ENCODE measurements at regions not wholly inside any gene's neighbourhood (a gene's known extent, or its start where the extent isn't known, plus 50 kb on each side); places are given as distances from the start of the nearest gene placed in this dataset.

GRCh38 chr1:209191262-209191634, 392.3 kb upstream of the CAMK1G start:
- TF ChIP-seq, protein P1, sequence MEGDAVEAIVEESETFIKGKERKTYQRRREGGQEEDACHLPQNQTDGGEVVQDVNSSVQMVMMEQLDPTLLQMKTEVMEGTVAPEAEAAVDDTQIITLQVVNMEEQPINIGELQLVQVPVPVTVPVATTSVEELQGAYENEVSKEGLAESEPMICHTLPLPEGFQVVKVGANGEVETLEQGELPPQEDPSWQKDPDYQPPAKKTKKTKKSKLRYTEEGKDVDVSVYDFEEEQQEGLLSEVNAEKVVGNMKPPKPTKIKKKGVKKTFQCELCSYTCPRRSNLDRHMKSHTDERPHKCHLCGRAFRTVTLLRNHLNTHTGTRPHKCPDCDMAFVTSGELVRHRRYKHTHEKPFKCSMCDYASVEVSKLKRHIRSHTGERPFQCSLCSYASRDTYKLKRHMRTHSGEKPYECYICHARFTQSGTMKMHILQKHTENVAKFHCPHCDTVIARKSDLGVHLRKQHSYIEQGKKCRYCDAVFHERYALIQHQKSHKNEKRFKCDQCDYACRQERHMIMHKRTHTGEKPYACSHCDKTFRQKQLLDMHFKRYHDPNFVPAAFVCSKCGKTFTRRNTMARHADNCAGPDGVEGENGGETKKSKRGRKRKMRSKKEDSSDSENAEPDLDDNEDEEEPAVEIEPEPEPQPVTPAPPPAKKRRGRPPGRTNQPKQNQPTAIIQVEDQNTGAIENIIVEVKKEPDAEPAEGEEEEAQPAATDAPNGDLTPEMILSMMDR (IDR thresholded peaks at IDR 0.05; ENCODE audit: low read length), result no peak
- TF ChIP-seq EZH2phosphoT487 (IDR thresholded peaks at IDR 0.05; ENCODE audit: low read length), result no peak

All from MM.1S (cell line).